SK-N-SH treated with all-trans-retinoic acid at 6 μM for 48 hours (cell line): ENCODE measurements at regions not wholly inside any gene's neighbourhood (a gene's known extent, or its start where the extent isn't known, plus 50 kb on each side); places are given as distances from the start of the nearest gene placed in this dataset.

ENCODE experiments used
- ATAC-seq: fragments of 200-7000 bp; cut with Tn5 transposase; 3 replicates; pipeline ENCODE4 v1.9.1; 2020; ENCODE audit warnings: mild to moderate bottlenecking, moderate library complexity
- CREB5 ChIP-seq: fragments of 250-450 bp; sonication (Bioruptor Pico); IDR thresholded peaks from 2 replicates; pipeline ENCODE4 v1.5.1; 2020; ENCODE audit warnings: low read depth, mild to moderate bottlenecking, moderate library complexity
- CSDC2 ChIP-seq: fragments of 250-450 bp; sonication (Bioruptor Pico); IDR thresholded peaks from 2 replicates; pipeline ENCODE4 v1.5.0; 2020; ENCODE audit warnings: mild to moderate bottlenecking, moderate library complexity
- ESRRG ChIP-seq: fragments of 250-450 bp; sonication (Bioruptor Pico); IDR thresholded peaks from 2 replicates; pipeline ENCODE4 v1.6.1; 2021; ENCODE audit warnings: mild to moderate bottlenecking
- GLIS3 ChIP-seq: fragments of 250-450 bp; sonication (Bioruptor Pico); IDR thresholded peaks from 2 replicates; pipeline ENCODE4 v1.5.0; 2020; ENCODE audit warnings: mild to moderate bottlenecking, moderate library complexity
- ISL1 ChIP-seq: fragments of 250-450 bp; sonication (Bioruptor Pico); IDR thresholded peaks from 2 replicates; pipeline ENCODE4 v2.1.2; 2022; ENCODE audit warnings: mild to moderate bottlenecking, moderate library complexity
- OSR1 ChIP-seq: fragments of 250-450 bp; sonication (Bioruptor Pico); IDR thresholded peaks from 2 replicates; pipeline ENCODE4 v1.8.0; 2022; ENCODE audit warnings: moderate library complexity, mild to moderate bottlenecking, inconsistent platforms
- PATZ1 ChIP-seq: fragments of 250-450 bp; sonication (Bioruptor Pico); IDR thresholded peaks from 2 replicates; pipeline ENCODE4 v1.8.0; 2020; ENCODE audit warnings: mild to moderate bottlenecking, moderate library complexity, borderline replicate concordance
- POU6F1 ChIP-seq: fragments of 250-450 bp; sonication (Bioruptor Pico); IDR thresholded peaks from 2 replicates; pipeline ENCODE4 v1.8.0; 2021; ENCODE audit warnings: low read depth, mild to moderate bottlenecking, moderate library complexity, borderline replicate concordance
- RARB ChIP-seq: fragments of 250-450 bp; sonication (Bioruptor Pico); IDR thresholded peaks from 2 replicates; pipeline ENCODE4 v1.8.0; 2021; ENCODE audit warnings: mild to moderate bottlenecking, moderate library complexity
- TCF4 ChIP-seq: fragments of 250-450 bp; sonication (Bioruptor Pico); IDR thresholded peaks from 2 replicates; pipeline ENCODE4 v1.8.0; 2021; ENCODE audit warnings: mild to moderate bottlenecking, moderate library complexity, borderline replicate concordance
- TOX ChIP-seq: fragments of 250-450 bp; sonication (Bioruptor Pico); IDR thresholded peaks from 2 replicates; pipeline ENCODE4 v1.8.0; 2021; ENCODE audit warnings: mild to moderate bottlenecking, moderate library complexity, borderline replicate concordance
- ZFP3 ChIP-seq: fragments of 250-450 bp; sonication (Bioruptor Pico); IDR thresholded peaks from 2 replicates; pipeline ENCODE4 v1.5.0; 2020; ENCODE audit warnings: mild to moderate bottlenecking, moderate library complexity
- ZFP30 ChIP-seq: fragments of 450-650 bp; formaldehyde crosslinking; IDR thresholded peaks from 2 replicates; pipeline ENCODE4 v1.5.0; 2022; ENCODE audit warnings: mild to moderate bottlenecking, moderate library complexity
- ZNF565 ChIP-seq: fragments of 450-650 bp; formaldehyde crosslinking; conservative IDR thresholded peaks from 2 replicates; pipeline ENCODE4 v1.5.0; 2020; ENCODE audit warnings: low read depth, mild to moderate bottlenecking, moderate library complexity
- ZNF70 ChIP-seq: fragments of 450-650 bp; formaldehyde crosslinking; IDR thresholded peaks from 2 replicates; pipeline ENCODE4 v1.5.0; 2020; ENCODE audit warnings: mild to moderate bottlenecking, moderate library complexity
- ZNF8 ChIP-seq: fragments of 450-650 bp; formaldehyde crosslinking; IDR thresholded peaks from 2 replicates; pipeline ENCODE4 v1.5.0; 2020; ENCODE audit warnings: mild to moderate bottlenecking, moderate library complexity
- TF ChIP-seq, protein P1 (sequence below): fragments of 250-450 bp; sonication (Bioruptor Pico); IDR thresholded peaks from 2 replicates; pipeline ENCODE4 v1.5.1; 2021; ENCODE audit warnings: mild to moderate bottlenecking, moderate library complexity
- TF ChIP-seq, protein P2 (sequence below): fragments of 250-450 bp; sonication (Bioruptor Pico); IDR thresholded peaks from 2 replicates; pipeline ENCODE4 v1.5.0; 2020; ENCODE audit warnings: mild to moderate bottlenecking, moderate library complexity

DNA sequence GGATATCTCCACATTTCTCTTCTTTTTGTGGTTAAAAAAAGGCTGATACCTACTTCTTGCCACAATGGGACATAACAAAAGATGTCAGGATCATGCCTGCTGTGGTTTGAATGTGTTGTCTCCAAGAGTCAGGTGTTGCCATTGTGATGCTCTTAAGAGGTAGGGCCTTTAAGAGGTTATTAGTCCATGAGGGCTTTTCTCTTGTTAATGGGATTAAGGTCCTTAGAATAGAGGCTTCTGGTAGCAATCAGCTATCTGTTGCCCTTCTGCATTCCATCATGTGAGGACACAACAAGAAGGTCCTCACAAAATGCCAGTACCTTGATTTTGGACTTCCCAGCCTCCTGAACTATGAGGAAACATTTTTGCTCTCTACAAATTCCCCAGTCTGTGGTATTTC is 191.4 kb downstream of the GBA3 start:
- ATAC-seq: no peak
- TF ChIP-seq ZFP30: no peak
- no peak for TF ChIP-seq TOX
- no peak for TF ChIP-seq RARB
- no peak for TF ChIP-seq ESRRG (CRISPR knock-in tag)
- no peak for TF ChIP-seq POU6F1 (CRISPR knock-in tag)
- no peak for TF ChIP-seq ISL1 (CRISPR knock-in tag)
- TF ChIP-seq GLIS3 (CRISPR knock-in tag): no peak
- no peak for TF ChIP-seq PATZ1 (CRISPR knock-in tag)
- no peak for TF ChIP-seq CSDC2
- TF ChIP-seq, protein P1, sequence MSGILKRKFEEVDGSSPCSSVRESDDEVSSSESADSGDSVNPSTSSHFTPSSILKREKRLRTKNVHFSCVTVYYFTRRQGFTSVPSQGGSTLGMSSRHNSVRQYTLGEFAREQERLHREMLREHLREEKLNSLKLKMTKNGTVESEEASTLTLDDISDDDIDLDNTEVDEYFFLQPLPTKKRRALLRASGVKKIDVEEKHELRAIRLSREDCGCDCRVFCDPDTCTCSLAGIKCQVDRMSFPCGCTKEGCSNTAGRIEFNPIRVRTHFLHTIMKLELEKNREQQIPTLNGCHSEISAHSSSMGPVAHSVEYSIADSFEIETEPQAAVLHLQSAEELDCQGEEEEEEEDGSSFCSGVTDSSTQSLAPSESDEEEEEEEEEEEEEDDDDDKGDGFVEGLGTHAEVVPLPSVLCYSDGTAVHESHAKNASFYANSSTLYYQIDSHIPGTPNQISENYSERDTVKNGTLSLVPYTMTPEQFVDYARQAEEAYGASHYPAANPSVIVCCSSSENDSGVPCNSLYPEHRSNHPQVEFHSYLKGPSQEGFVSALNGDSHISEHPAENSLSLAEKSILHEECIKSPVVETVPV (CRISPR knock-in tag): no peak
- TF ChIP-seq ZNF565 (CRISPR knock-in tag): no peak
- no peak for TF ChIP-seq ZNF8 (CRISPR knock-in tag)
- TF ChIP-seq, protein P2, sequence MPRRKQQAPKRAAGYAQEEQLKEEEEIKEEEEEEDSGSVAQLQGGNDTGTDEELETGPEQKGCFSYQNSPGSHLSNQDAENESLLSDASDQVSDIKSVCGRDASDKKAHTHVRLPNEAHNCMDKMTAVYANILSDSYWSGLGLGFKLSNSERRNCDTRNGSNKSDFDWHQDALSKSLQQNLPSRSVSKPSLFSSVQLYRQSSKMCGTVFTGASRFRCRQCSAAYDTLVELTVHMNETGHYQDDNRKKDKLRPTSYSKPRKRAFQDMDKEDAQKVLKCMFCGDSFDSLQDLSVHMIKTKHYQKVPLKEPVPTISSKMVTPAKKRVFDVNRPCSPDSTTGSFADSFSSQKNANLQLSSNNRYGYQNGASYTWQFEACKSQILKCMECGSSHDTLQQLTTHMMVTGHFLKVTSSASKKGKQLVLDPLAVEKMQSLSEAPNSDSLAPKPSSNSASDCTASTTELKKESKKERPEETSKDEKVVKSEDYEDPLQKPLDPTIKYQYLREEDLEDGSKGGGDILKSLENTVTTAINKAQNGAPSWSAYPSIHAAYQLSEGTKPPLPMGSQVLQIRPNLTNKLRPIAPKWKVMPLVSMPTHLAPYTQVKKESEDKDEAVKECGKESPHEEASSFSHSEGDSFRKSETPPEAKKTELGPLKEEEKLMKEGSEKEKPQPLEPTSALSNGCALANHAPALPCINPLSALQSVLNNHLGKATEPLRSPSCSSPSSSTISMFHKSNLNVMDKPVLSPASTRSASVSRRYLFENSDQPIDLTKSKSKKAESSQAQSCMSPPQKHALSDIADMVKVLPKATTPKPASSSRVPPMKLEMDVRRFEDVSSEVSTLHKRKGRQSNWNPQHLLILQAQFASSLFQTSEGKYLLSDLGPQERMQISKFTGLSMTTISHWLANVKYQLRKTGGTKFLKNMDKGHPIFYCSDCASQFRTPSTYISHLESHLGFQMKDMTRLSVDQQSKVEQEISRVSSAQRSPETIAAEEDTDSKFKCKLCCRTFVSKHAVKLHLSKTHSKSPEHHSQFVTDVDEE: no peak
- TF ChIP-seq ZFP3: no peak
- TF ChIP-seq CREB5 (CRISPR knock-in tag): no peak
- TF ChIP-seq OSR1 (CRISPR knock-in tag): no peak

GRCh38 chr4:22881411-22881810 is 188.7 kb downstream of the GBA3 start:
- TF ChIP-seq, protein P1 (CRISPR knock-in tag): no peak
- TF ChIP-seq, protein P2: no peak
- TF ChIP-seq RARB (no peak), TCF4 (CRISPR knock-in tag) (no peak), OSR1 (CRISPR knock-in tag) (no peak), ZFP30 (no peak), ZNF70 (no peak), ESRRG (CRISPR knock-in tag) (no peak)
- ATAC-seq: no peak
